ENCODE measurements at regions not wholly inside any gene's neighbourhood (a gene's known extent, or its start where the extent isn't known, plus 50 kb on each side); places are given as distances from the start of the nearest gene placed in this dataset.

DNA sequence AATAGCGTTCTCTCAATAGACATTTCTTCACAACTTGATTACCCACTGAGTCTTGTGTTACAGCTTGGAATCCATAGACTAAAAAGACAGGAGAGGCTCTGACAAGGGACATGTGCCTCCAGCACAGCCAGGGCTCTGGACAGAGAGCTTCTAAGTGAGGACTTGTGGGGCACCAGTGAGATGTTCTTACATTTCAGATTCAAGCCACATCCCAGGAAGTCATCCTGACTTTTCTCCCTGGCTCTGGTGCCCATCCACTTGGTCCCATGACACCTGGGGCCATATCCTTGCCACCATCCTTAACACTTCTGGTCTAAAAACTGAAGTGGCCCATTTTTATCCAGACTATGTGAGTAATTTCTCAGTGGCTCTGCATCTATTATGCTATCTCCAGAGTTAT lies 440.1 kb downstream of the TCERG1L start:
- FAIRE-seq (no peak), DNase-seq (no peak)
- Histone ChIP-seq H3K27me3 (ENCODE audit: control insufficient read depth, insufficient read depth, low read length) (no peaks in the 10 kb centered on the region), H3K27ac (ENCODE audit: low read depth in 2 of 2, low read length in 2 of 2) (no peak overlapping the region), H3K9me3 (ENCODE audit: control insufficient read depth in 2 of 3, insufficient read depth in 1 of 3, low read length in 3 of 3) (no peaks in the 10 kb centered on the region), H3K4me3 (ENCODE audit: low read length in 3 of 3) (no peak overlapping the region), H3K36me3 (ENCODE audit: control insufficient read depth in 2 of 3, insufficient read depth in 3 of 3, low read length in 3 of 3) (no peaks in the 10 kb centered on the region), H3K4me1 (ENCODE audit: control insufficient read depth in 2 of 3, insufficient read depth in 2 of 3, low read depth in 1 of 3, low read length in 3 of 3) (no peaks in the 10 kb centered on the region), H3K9ac (ENCODE audit: low read length in 3 of 3) (no peak overlapping the region)
- intact Hi-C loops (cut with DNase I): no loop called here
- TF ChIP-seq, protein P1, sequence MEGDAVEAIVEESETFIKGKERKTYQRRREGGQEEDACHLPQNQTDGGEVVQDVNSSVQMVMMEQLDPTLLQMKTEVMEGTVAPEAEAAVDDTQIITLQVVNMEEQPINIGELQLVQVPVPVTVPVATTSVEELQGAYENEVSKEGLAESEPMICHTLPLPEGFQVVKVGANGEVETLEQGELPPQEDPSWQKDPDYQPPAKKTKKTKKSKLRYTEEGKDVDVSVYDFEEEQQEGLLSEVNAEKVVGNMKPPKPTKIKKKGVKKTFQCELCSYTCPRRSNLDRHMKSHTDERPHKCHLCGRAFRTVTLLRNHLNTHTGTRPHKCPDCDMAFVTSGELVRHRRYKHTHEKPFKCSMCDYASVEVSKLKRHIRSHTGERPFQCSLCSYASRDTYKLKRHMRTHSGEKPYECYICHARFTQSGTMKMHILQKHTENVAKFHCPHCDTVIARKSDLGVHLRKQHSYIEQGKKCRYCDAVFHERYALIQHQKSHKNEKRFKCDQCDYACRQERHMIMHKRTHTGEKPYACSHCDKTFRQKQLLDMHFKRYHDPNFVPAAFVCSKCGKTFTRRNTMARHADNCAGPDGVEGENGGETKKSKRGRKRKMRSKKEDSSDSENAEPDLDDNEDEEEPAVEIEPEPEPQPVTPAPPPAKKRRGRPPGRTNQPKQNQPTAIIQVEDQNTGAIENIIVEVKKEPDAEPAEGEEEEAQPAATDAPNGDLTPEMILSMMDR (IDR thresholded peaks at IDR 0.05; ENCODE audit: borderline replicate concordance, extremely low read depth, insufficient read depth): no peak

DNA sequence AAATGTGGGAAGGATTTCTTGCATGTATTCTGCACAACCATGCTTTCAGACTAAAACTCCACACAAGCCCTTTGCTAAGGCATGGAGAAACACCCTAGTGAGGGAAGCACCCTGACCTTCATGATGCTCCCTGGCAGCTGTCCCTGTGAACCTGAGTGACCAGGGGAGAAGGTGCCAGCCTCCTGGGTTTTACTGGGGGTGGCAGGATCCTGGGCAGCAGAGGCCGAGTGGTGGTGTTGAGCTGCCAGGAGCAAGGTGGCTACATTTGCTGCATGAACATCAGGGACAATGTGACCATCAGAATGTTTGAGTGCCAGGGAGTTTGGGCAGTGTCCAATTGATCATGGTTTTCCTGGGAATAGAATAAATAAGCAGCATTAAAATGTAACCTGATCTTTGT lies 437.9 kb downstream of the TCERG1L start:
- H3K27me3 ChIP-seq (ENCODE audit: control insufficient read depth, insufficient read depth, low read length): no peaks in the 10 kb centered on the region
- H3K9me3 ChIP-seq (ENCODE audit: control insufficient read depth in 2 of 3, insufficient read depth in 1 of 3, low read length in 3 of 3): no peaks in the 10 kb centered on the region
- H3K4me1 ChIP-seq (ENCODE audit: control insufficient read depth in 2 of 3, insufficient read depth in 2 of 3, low read depth in 1 of 3, low read length in 3 of 3): no peaks in the 10 kb centered on the region
- intact Hi-C loops (cut with DNase I): no loop called here
- no peak overlapping the region for H3K9ac ChIP-seq (ENCODE audit: low read length in 3 of 3)
- no peak overlapping the region for H3K4me3 ChIP-seq (ENCODE audit: low read length in 3 of 3)
- no peak for DNase-seq
- FAIRE-seq: no peak
- TF ChIP-seq, protein P1 (IDR thresholded peaks at IDR 0.05; ENCODE audit: borderline replicate concordance, extremely low read depth, insufficient read depth): no peak
- no peak overlapping the region for H3K27ac ChIP-seq (ENCODE audit: low read depth in 2 of 2, low read length in 2 of 2)
- H3K36me3 ChIP-seq (ENCODE audit: control insufficient read depth in 2 of 3, insufficient read depth in 3 of 3, low read length in 3 of 3): no peaks in the 10 kb centered on the region

DNA sequence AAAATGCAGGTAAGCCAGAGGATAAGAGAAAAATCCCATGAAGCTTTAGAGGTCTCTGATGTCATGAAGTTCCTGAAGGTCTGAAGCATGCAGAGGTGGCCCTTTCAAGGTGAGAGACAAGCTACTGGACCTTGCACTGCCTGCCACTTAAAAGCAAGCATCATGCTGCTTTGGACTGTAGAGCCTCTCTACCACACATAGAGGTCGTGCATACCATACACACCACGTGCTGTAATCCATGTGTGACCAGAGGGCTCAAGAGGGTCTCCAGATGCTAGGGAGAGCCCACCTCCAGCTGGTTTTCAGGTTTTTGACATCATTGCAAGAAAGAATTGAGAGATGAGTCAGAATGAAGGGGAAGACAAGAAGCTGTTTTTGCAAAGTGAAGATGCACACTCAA lies 436.4 kb downstream of the TCERG1L start:
- DNase-seq: no peak
- H3K36me3 ChIP-seq (ENCODE audit: control insufficient read depth in 2 of 3, insufficient read depth in 3 of 3, low read length in 3 of 3): no peaks in the 10 kb centered on the region
- no peaks in the 10 kb centered on the region for H3K27me3 ChIP-seq (ENCODE audit: control insufficient read depth, insufficient read depth, low read length)
- no peaks in the 10 kb centered on the region for H3K4me1 ChIP-seq (ENCODE audit: control insufficient read depth in 2 of 3, insufficient read depth in 2 of 3, low read depth in 1 of 3, low read length in 3 of 3)
- no peak for FAIRE-seq
- no peaks in the 10 kb centered on the region for H3K9me3 ChIP-seq (ENCODE audit: control insufficient read depth in 2 of 3, insufficient read depth in 1 of 3, low read length in 3 of 3)
- H3K4me3 ChIP-seq (ENCODE audit: low read length in 3 of 3): no peak overlapping the region
- intact Hi-C loops (cut with DNase I): no loop called here
- no peak overlapping the region for H3K27ac ChIP-seq (ENCODE audit: low read depth in 2 of 2, low read length in 2 of 2)
- TF ChIP-seq, protein P1 (IDR thresholded peaks at IDR 0.05; ENCODE audit: borderline replicate concordance, extremely low read depth, insufficient read depth): no peak
- no peak overlapping the region for H3K9ac ChIP-seq (ENCODE audit: low read length in 3 of 3)

DNA sequence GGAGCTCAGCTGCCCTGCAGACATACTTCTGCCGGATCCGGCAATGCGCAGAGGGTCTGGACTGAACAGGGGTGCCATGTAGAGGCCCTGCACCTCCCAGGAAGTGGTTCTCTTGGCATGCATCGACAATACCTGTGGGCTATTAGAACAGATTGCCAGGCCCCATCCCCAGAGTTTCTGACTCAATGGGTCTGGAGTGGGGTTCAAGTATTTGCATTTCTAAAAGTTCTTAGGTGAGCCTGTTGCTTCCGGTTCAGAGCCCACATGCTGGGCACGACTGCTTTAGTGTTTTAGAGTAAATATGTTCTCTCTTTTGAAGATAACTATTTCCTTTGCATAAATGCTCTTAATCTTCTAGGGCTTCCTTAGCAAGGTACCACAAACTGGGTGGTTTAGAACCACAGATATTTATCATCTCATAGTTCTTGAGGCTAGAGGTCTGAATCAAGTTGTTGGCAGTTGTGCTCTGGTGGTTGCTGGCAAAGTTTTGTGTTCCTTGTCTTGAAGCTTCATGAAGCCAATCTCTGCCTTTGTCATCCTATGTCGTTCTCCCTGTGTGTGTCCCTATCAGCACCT lies 435.5 kb downstream of the TCERG1L start:
- Histone ChIP-seq H3K4me1 (ENCODE audit: control insufficient read depth in 2 of 3, insufficient read depth in 2 of 3, low read depth in 1 of 3, low read length in 3 of 3) (no peaks in the 10 kb centered on the region), H3K9ac (ENCODE audit: low read length in 3 of 3) (no peak overlapping the region), H3K27ac (ENCODE audit: low read depth in 2 of 2, low read length in 2 of 2) (no peak overlapping the region), H3K36me3 (ENCODE audit: control insufficient read depth in 2 of 3, insufficient read depth in 3 of 3, low read length in 3 of 3) (no peaks in the 10 kb centered on the region), H3K27me3 (ENCODE audit: control insufficient read depth, insufficient read depth, low read length) (no peaks in the 10 kb centered on the region), H3K9me3 (ENCODE audit: control insufficient read depth in 2 of 3, insufficient read depth in 1 of 3, low read length in 3 of 3) (no peaks in the 10 kb centered on the region), H3K4me3 (ENCODE audit: low read length in 3 of 3) (no peak overlapping the region)
- intact Hi-C loops (cut with DNase I): no loop called here
- FAIRE-seq: no peak
- no peak for DNase-seq
- TF ChIP-seq, protein P1 (IDR thresholded peaks at IDR 0.05; ENCODE audit: borderline replicate concordance, extremely low read depth, insufficient read depth): no peak
